Activated CD4-positive, alpha-beta T cell treated with anti-CD3 and anti-CD28 coated beads for 36 hours (primary cell): ENCODE measurements at regions not wholly inside any gene's neighbourhood (a gene's known extent, or its start where the extent isn't known, plus 50 kb on each side); places are given as distances from the start of the nearest gene placed in this dataset.
A peak's percentile ranks its signal among the peaks of the same experiment; 100 is the strongest.
"Not testable (repeated sequence)": the region's sequence is repeated elsewhere in the genome, so short reads cannot be mapped to it uniquely, and the experiment has no call there.

Source experiments
- ATAC-seq: fragments of 200-7000 bp; cut with Tn5 transposase; one replicate; pipeline ENCODE4 v1.10.0; 2021; ENCODE audit warnings: mild to moderate bottlenecking, moderate library complexity
- CTCF ChIA-PET: fragments of 350-600 bp; sonication (Branson Sonifier 250); formaldehyde crosslinking; loops from one replicate; lab custom pipeline; 2021; ENCODE audit warnings: antibody characterized with exemption; lab: Charles Lee
- POLR2A ChIA-PET: fragments of 350-600 bp; sonication (Branson Sonifier 250); formaldehyde crosslinking; loops from one replicate; lab custom pipeline; 2021; ENCODE audit warnings: antibody characterized with exemption, inconsistent platforms; lab: Charles Lee
- DNase-seq: peaks from one replicate; pipeline ENCODE4 v3.0.0-alpha.2; 2020
- H3K27ac Mint-ChIP-seq: one replicate; pipeline ENCODE4 v1.8.0; 2021; ENCODE audit warnings: mixed read lengths
- H3K27me3 Mint-ChIP-seq: one replicate; pipeline ENCODE4 v1.8.0; 2021; ENCODE audit warnings: mixed read lengths
- H3K36me3 Mint-ChIP-seq: one replicate; pipeline ENCODE4 v1.8.0; 2021; ENCODE audit warnings: low read depth, mixed read lengths
- H3K4me1 Mint-ChIP-seq: one replicate; pipeline ENCODE4 v1.8.0; 2021; ENCODE audit warnings: mixed read lengths
- H3K4me3 Mint-ChIP-seq: one replicate; pipeline ENCODE4 v1.8.0; 2021; ENCODE audit warnings: mild to moderate bottlenecking, moderate library complexity, mixed read lengths
- H3K9me3 Mint-ChIP-seq: one replicate; pipeline ENCODE4 v1.8.0; 2021; ENCODE audit warnings: low read depth, mixed read lengths
- intact Hi-C, 2 experiments: fragments of 100-400 bp; cut with DNase I in 1 of 2; cut with micrococcal nuclease in 1 of 2; formaldehyde crosslinking; loops; one replicate each; pipeline versions ENCODE4 v1.14.2 to v1.15.1; 2022 to 2024; cut with DNase I, micrococcal nuclease

- H3K27me3 Mint-ChIP-seq, result no peaks in the 10 kb centered on the region
- H3K4me1 Mint-ChIP-seq, result no peaks in the 10 kb centered on the region
- no peaks in the 10 kb centered on the region for H3K36me3 Mint-ChIP-seq
- ChIA-PET POLR2A (no interaction called here), CTCF (interaction anchor here (1.2 kb wide), 1 partner anchor 182 kb away, joined by 5 read pairs; no protein-coding TSS in a partner anchor)
- H3K27ac Mint-ChIP-seq, result no peak overlapping the region
- H3K9me3 Mint-ChIP-seq, result no peaks in the 10 kb centered on the region
- intact Hi-C loops, result no loop called here
- no peak overlapping the region for H3K4me3 Mint-ChIP-seq
- ATAC-seq (no peak), DNase-seq (no peak)
Measured at GRCh38 chr2:10226038-10226724, 76.5 kb upstream of the HPCAL1 start.

- POLR2A ChIA-PET, result no interaction called here
- Mint-ChIP-seq H3K27ac (no peak overlapping the region), H3K36me3 (no peaks in the 10 kb centered on the region), H3K27me3 (no peaks in the 10 kb centered on the region), H3K4me1 (peaks cover 5% of the 10 kb centered on the region), H3K4me3 (no peak overlapping the region), H3K9me3 (peaks cover 8% of the 10 kb centered on the region)
- intact Hi-C loops, result no loop called here
- CTCF ChIA-PET, result interaction anchor here (0.8 to 1.6 kb wide), 4 partner anchors 9 to 607 kb away, joined by 3 to 4 read pairs (median 3); no protein-coding TSS in a partner anchor
- DNase-seq, result no peak
- no peak for ATAC-seq
Measured at GRCh38 chr2:10228611-10229365, 73.9 kb upstream of the HPCAL1 start.

GRCh38 chr2:10229462-10230099 is 73.1 kb upstream of the HPCAL1 start:
- Mint-ChIP-seq H3K4me1 (peaks cover 5% of the 10 kb centered on the region), H3K27me3 (no peaks in the 10 kb centered on the region), H3K27ac (no peak overlapping the region), H3K36me3 (no peaks in the 10 kb centered on the region), H3K4me3 (no peak overlapping the region), H3K9me3 (peaks cover 8% of the 10 kb centered on the region)
- ATAC-seq (no peak), DNase-seq (no peak)
- intact Hi-C loops, result no loop called here
- ChIA-PET CTCF (interaction anchor here (0.7 to 1.6 kb wide), 4 partner anchors 8 to 205 kb away, joined by 3 read pairs; no protein-coding TSS in a partner anchor), POLR2A (no interaction called here)

GRCh38 chr2:10230499-10230898 is 72.2 kb upstream of the HPCAL1 start:
- H3K9me3 Mint-ChIP-seq, result peaks cover 8% of the 10 kb centered on the region
- intact Hi-C loops, result no loop called here
- H3K27me3 Mint-ChIP-seq, result no peaks in the 10 kb centered on the region
- peaks cover 5% of the 10 kb centered on the region for H3K4me1 Mint-ChIP-seq
- ATAC-seq, result no peak
- H3K27ac Mint-ChIP-seq, result no peak overlapping the region
- DNase-seq, result no peak
- CTCF ChIA-PET, result interaction anchor here (0.6 to 1.8 kb wide), 5 partner anchors 178 to 1037 kb away, joined by 3 to 6 read pairs (median 3); no protein-coding TSS in a partner anchor
- no peak overlapping the region for H3K4me3 Mint-ChIP-seq
- H3K36me3 Mint-ChIP-seq, result no peaks in the 10 kb centered on the region
- POLR2A ChIA-PET, result no interaction called here

GRCh38 chr2:10230921-10231320 is 71.8 kb upstream of the HPCAL1 start:
- H3K27ac Mint-ChIP-seq, H3K9me3 Mint-ChIP-seq, H3K36me3 Mint-ChIP-seq, POLR2A ChIA-PET, H3K4me3 Mint-ChIP-seq, DNase-seq, ATAC-seq, H3K27me3 Mint-ChIP-seq, H3K4me1 Mint-ChIP-seq, intact Hi-C loops: not testable (repeated sequence)
- CTCF ChIA-PET, result interaction anchor here (0.6 to 1.8 kb wide), 5 partner anchors 58 to 1037 kb away, joined by 3 to 6 read pairs (median 3); no protein-coding TSS in a partner anchor

- ChIA-PET POLR2A (no interaction called here), CTCF (interaction anchor here (0.6 to 1.8 kb wide), 6 partner anchors 59 to 203 kb away, joined by 3 to 5 read pairs (median 3); no protein-coding TSS in a partner anchor)
- H3K36me3 Mint-ChIP-seq, result no peaks in the 10 kb centered on the region
- H3K27me3 Mint-ChIP-seq, result no peaks in the 10 kb centered on the region
- ATAC-seq, result no peak
- peaks cover 8% of the 10 kb centered on the region for H3K9me3 Mint-ChIP-seq
- H3K4me3 Mint-ChIP-seq, result no peak overlapping the region
- DNase-seq, result no peak
- no peak overlapping the region for H3K27ac Mint-ChIP-seq
- peaks cover 5% of the 10 kb centered on the region for H3K4me1 Mint-ChIP-seq
- intact Hi-C loops, result no loop called here
Measured at GRCh38 chr2:10231551-10232085, 71.1 kb upstream of the HPCAL1 start.

- DNase-seq, result no peak
- Mint-ChIP-seq H3K4me3 (no peak overlapping the region), H3K36me3 (no peaks in the 10 kb centered on the region), H3K27ac (no peak overlapping the region), H3K9me3 (peaks cover 8% of the 10 kb centered on the region), H3K4me1 (peaks cover 5% of the 10 kb centered on the region), H3K27me3 (no peaks in the 10 kb centered on the region)
- intact Hi-C loops, result no loop called here
- POLR2A ChIA-PET, result no interaction called here
- ATAC-seq, result no peak
- CTCF ChIA-PET, result interaction anchor here (0.7 to 1.8 kb wide), 3 partner anchors 113 to 203 kb away, joined by 3 to 5 read pairs (median 3); no protein-coding TSS in a partner anchor
Measured at GRCh38 chr2:10232096-10232815, 70.4 kb upstream of the HPCAL1 start.

GRCh38 chr2:10233131-10234012 is 69.3 kb upstream of the HPCAL1 start:
- ChIA-PET CTCF (interaction anchor here (0.5 kb wide), 1 partner anchor 85 kb away, joined by 3 read pairs; no protein-coding TSS in a partner anchor), POLR2A (no interaction called here)
- intact Hi-C loops, result no loop called here
- Mint-ChIP-seq H3K4me3 (no peak overlapping the region), H3K9me3 (peaks cover 8% of the 10 kb centered on the region), H3K27ac (peak overlapping the region; percentile 26), H3K36me3 (no peaks in the 10 kb centered on the region), H3K27me3 (no peaks in the 10 kb centered on the region), H3K4me1 (peaks cover 5% of the 10 kb centered on the region)
- DNase-seq (no peak), ATAC-seq (peak; percentile 19)

GRCh38 chr2:10234013-10234306 is 68.7 kb upstream of the HPCAL1 start:
- peak; percentile 42 for ATAC-seq
- ChIA-PET CTCF (interaction anchor here (0.5 to 1.3 kb wide), 2 partner anchors 85 to 174 kb away, joined by 3 to 5 read pairs; no protein-coding TSS in a partner anchor), POLR2A (no interaction called here)
- peaks cover 5% of the 10 kb centered on the region for H3K4me1 Mint-ChIP-seq
- intact Hi-C loops, result no loop called here
- no peaks in the 10 kb centered on the region for H3K36me3 Mint-ChIP-seq
- H3K9me3 Mint-ChIP-seq, result peaks cover 8% of the 10 kb centered on the region
- no peak overlapping the region for H3K27ac Mint-ChIP-seq
- H3K27me3 Mint-ChIP-seq, result no peaks in the 10 kb centered on the region
- H3K4me3 Mint-ChIP-seq, result no peak overlapping the region
- no peak for DNase-seq

GRCh38 chr2:10234409-10235094 is 68.2 kb upstream of the HPCAL1 start:
- intact Hi-C loops, result no loop called here
- peaks cover 5% of the 10 kb centered on the region for H3K4me1 Mint-ChIP-seq
- H3K4me3 Mint-ChIP-seq, result no peak overlapping the region
- ChIA-PET POLR2A (no interaction called here), CTCF (interaction anchor here (0.9 to 1.3 kb wide), 2 partner anchors 174 to 205 kb away, joined by 3 to 5 read pairs; no protein-coding TSS in a partner anchor)
- no peaks in the 10 kb centered on the region for H3K27me3 Mint-ChIP-seq
- ATAC-seq (no peak), DNase-seq (no peak)
- no peak overlapping the region for H3K27ac Mint-ChIP-seq
- no peaks in the 10 kb centered on the region for H3K36me3 Mint-ChIP-seq
- peaks cover 8% of the 10 kb centered on the region for H3K9me3 Mint-ChIP-seq
